Keratinocyte (primary cell): ENCODE measurements at regions not wholly inside any gene's neighbourhood (a gene's known extent, or its start where the extent isn't known, plus 50 kb on each side); places are given as distances from the start of the nearest gene placed in this dataset.

Experiments
- DNase-seq: peaks from one replicate; pipeline ENCODE4 v3.0.0-alpha.2; 2011; ENCODE audit warnings: low read depth, missing footprints, low spot score
- FAIRE-seq: peaks from 2 replicates; lab custom pipeline; 2011; peaks lifted over from hg19 to GRCh38; lab: Jason Lieb, UNC
- H2AFZ ChIP-seq: 2 replicates; pipeline ENCODE4 v1.6.0; 2012; ENCODE audit warnings: low read length, control low read depth, inconsistent platforms; ENCODE audit not compliant: control insufficient read depth
- H3K27ac ChIP-seq: 2 replicates; pipeline ENCODE4 v1.5.1; 2011; ENCODE audit warnings: low read length; ENCODE audit not compliant: control insufficient read depth, insufficient read depth
- H3K27me3 ChIP-seq: 3 replicates; pipeline ENCODE4 v1.6.0; 2011; ENCODE audit warnings: low read length; ENCODE audit not compliant: control insufficient read depth, insufficient read depth; ENCODE audit errors: extremely low read depth
- H3K36me3 ChIP-seq, 2 experiments: 2 replicates in 1 of 2; 3 replicates in 1 of 2; pipeline ENCODE4 v1.5.1; 2011; ENCODE audit warnings: low read length in 2 of 2, mild to moderate bottlenecking in 1 of 2; ENCODE audit not compliant: control insufficient read depth in 2 of 2, insufficient read depth in 2 of 2; ENCODE audit errors: extremely low read depth in 1 of 2
- H3K4me1 ChIP-seq: 3 replicates; pipeline ENCODE4 v1.5.1; 2011; ENCODE audit warnings: low read length; ENCODE audit not compliant: control insufficient read depth, insufficient read depth; ENCODE audit errors: extremely low read depth
- H3K4me2 ChIP-seq: 3 replicates; pipeline ENCODE4 v1.6.0; 2011; ENCODE audit warnings: low read depth, low read length; ENCODE audit not compliant: control insufficient read depth, insufficient read depth; ENCODE audit errors: extremely low read depth
- H3K4me3 ChIP-seq, 3 experiments: fragments of 200-600 bp in 1 of 3; sonication (generic) in 1 of 3; 2 replicates in 2 of 3; 3 replicates in 1 of 3; pipeline ENCODE4 v1.5.1; 2011 to 2016; ENCODE audit warnings: low read length in 3 of 3, mild to moderate bottlenecking in 3 of 3, control low read depth in 2 of 3, inconsistent platforms in 1 of 3, low read depth in 1 of 3, mixed read lengths in 1 of 3, mixed run types in 1 of 3, moderate library complexity in 1 of 3; ENCODE audit not compliant: control insufficient read depth in 2 of 3, insufficient read depth in 2 of 3; ENCODE audit errors: extremely low read depth in 1 of 3
- H3K79me2 ChIP-seq: 2 replicates; pipeline ENCODE4 v1.6.0; 2012; ENCODE audit warnings: low read length; ENCODE audit not compliant: control insufficient read depth, insufficient read depth
- H3K9ac ChIP-seq: 3 replicates; pipeline ENCODE4 v1.6.0; 2011; ENCODE audit warnings: low read length; ENCODE audit not compliant: control insufficient read depth, insufficient read depth; ENCODE audit errors: extremely low read depth
- H3K9me1 ChIP-seq: 3 replicates; pipeline ENCODE4 v1.6.0; 2011; ENCODE audit warnings: low read length; ENCODE audit not compliant: control insufficient read depth, insufficient read depth; ENCODE audit errors: extremely low read depth
- H3K9me3 ChIP-seq: 2 replicates; pipeline ENCODE4 v1.5.1; 2012; ENCODE audit warnings: low read depth, low read length; ENCODE audit not compliant: control insufficient read depth
- H4K20me1 ChIP-seq: 3 replicates; pipeline ENCODE4 v1.6.0; 2011; ENCODE audit warnings: low read length; ENCODE audit not compliant: control insufficient read depth, insufficient read depth; ENCODE audit errors: extremely low read depth
- CTCF ChIP-seq, 3 experiments: IDR thresholded peaks in 1 of 3; conservative IDR thresholded peaks in 1 of 3; optimal IDR thresholded peaks in 1 of 3; 2 replicates in 2 of 3; 3 replicates in 1 of 3; pipeline versions ENCODE3 to v1.5.1; 2011; ENCODE audit warnings: low read length in 3 of 3, mild to moderate bottlenecking in 3 of 3, moderate library complexity in 2 of 3, control low read depth in 1 of 3, inconsistent platforms in 1 of 3; ENCODE audit not compliant: insufficient read depth in 2 of 3; ENCODE audit errors: extremely low read depth in 1 of 3
- EZH2 ChIP-seq: IDR thresholded peaks from one replicate; pipeline ENCODE4 v1.6.1; 2012; ENCODE audit warnings: inconsistent platforms, mild to moderate bottlenecking, low read length, moderate library complexity
- dilution Hi-C: fragments of 300-500 bp; cut with MboI; formaldehyde crosslinking; loops from one replicate; pipeline ENCODE4 v1.7.0; 2020; ENCODE audit warnings: low sequenced_read_pairs; ENCODE audit not compliant: extremely low pct_ligation_motif_present

- Histone ChIP-seq H3K79me2 (no peaks in the 10 kb centered on the region), H3K9ac (no peak overlapping the region), H3K27me3 (no peaks in the 10 kb centered on the region), H3K4me1 (no peaks in the 10 kb centered on the region), H3K4me2 (no peak overlapping the region), H2AFZ (no peak overlapping the region), H3K9me1 (peaks cover 2% of the 10 kb centered on the region), H4K20me1 (no peaks in the 10 kb centered on the region), H3K4me3 (no peak overlapping the region), H3K27ac (no peak overlapping the region), H3K9me3 (no peaks in the 10 kb centered on the region), H3K36me3 (no peaks in the 10 kb centered on the region)
- TF ChIP-seq CTCF (optimal IDR thresholded peaks at IDR 0.05 in 1 of 3, IDR thresholded peaks at IDR 0.05 in 1 of 3, conservative IDR thresholded peaks at IDR 0.05 in 1 of 3; ENCODE audit: extremely low read depth in 1 of 3, insufficient read depth in 2 of 3, low read length in 3 of 3) (no peak), EZH2 (no peak)
- FAIRE-seq (no peak), DNase-seq (no peak)
- dilution Hi-C loops = no loop called here
These were observed 179.2 kb downstream of the C11orf91 start for GRCh38 chr11:33521384-33521783.

GRCh38 chr11:33520112-33520511, 180.5 kb downstream of the C11orf91 start:
- Histone ChIP-seq H3K9ac (no peak overlapping the region), H3K27me3 (no peaks in the 10 kb centered on the region), H4K20me1 (no peaks in the 10 kb centered on the region), H3K4me1 (no peaks in the 10 kb centered on the region), H2AFZ (no peak overlapping the region), H3K36me3 (no peaks in the 10 kb centered on the region), H3K9me3 (no peaks in the 10 kb centered on the region), H3K27ac (no peak overlapping the region), H3K4me2 (no peak overlapping the region), H3K9me1 (peaks cover 2% of the 10 kb centered on the region), H3K4me3 (no peak overlapping the region), H3K79me2 (no peaks in the 10 kb centered on the region)
- dilution Hi-C loops = no loop called here
- TF ChIP-seq CTCF (optimal IDR thresholded peaks at IDR 0.05 in 1 of 3, IDR thresholded peaks at IDR 0.05 in 1 of 3, conservative IDR thresholded peaks at IDR 0.05 in 1 of 3; ENCODE audit: extremely low read depth in 1 of 3, insufficient read depth in 2 of 3, low read length in 3 of 3) = no peak
- no peak for TF ChIP-seq EZH2
- FAIRE-seq = no peak
- DNase-seq = no peak
